Fibroblast of peridontal ligament (primary cell): ENCODE measurements at regions not wholly inside any gene's neighbourhood (a gene's known extent, or its start where the extent isn't known, plus 50 kb on each side); places are given as distances from the start of the nearest gene placed in this dataset.

ENCODE experiments used
- DNase-seq: peaks from one replicate; pipeline ENCODE4 v3.0.0-alpha.2; 2010; ENCODE audit errors: extremely low read depth

- DNase-seq: no peak
These were observed 52.2 kb upstream of the INPP5A start for GRCh38 chr10:132485391-132485790.

GRCh38 chr10:132486539-132487121, 51.0 kb upstream of the INPP5A start:
- no peak for DNase-seq

GRCh38 chr10:132487241-132488135, 50.1 kb upstream of the INPP5A start:
- no peak for DNase-seq
